ENCODE measurements at regions not wholly inside any gene's neighbourhood (a gene's known extent, or its start where the extent isn't known, plus 50 kb on each side); places are given as distances from the start of the nearest gene placed in this dataset.

DNA sequence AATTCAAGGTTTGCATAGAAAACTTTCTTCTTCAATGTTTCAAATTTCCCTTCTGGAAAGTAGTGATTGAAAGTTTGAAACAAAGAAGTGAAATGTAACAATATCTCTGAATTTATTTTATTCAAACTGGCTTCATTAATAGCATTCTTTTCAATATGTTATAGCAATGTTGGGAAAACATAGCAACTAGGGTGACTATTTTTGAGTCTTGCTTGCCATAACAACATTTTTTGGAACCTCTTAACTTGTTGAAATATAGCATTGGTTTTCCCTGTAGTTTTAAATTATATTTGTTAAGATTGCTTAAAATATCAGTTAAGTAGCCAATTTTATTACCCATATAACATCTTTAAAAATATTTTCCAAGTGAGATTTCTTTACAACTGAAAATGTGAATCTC, 141.7 kb upstream of the OSR1 start:
- H3K36me3 ChIP-seq (ENCODE audit: low read depth, low read length): no peaks in the 10 kb centered on the region
- CTCF ChIA-PET: no interaction called here
- H3K4me1 ChIP-seq (ENCODE audit: insufficient read depth, low read length): peaks cover 29% of the 10 kb centered on the region
- TF ChIP-seq EZH2phosphoT487 (IDR thresholded peaks at IDR 0.05; ENCODE audit: borderline replicate concordance, low read length): no peak
- no peak for TF ChIP-seq EZH2 (IDR thresholded peaks at IDR 0.05; ENCODE audit: low read length, unreplicated experiment)
- no peak for TF ChIP-seq CTCF (conservative IDR thresholded peaks at IDR 0.05; ENCODE audit: low read depth, low read length)
- H3K9me2 ChIP-seq (replicated peaks; ENCODE audit: low read length): no peaks in the 10 kb centered on the region
- no peaks in the 10 kb centered on the region for H3K27me3 ChIP-seq (ENCODE audit: low read length)
- no peaks in the 10 kb centered on the region for H3K79me2 ChIP-seq (ENCODE audit: low read length)
- ATAC-seq (no peak), DNase-seq (no peak)
- H3K27ac ChIP-seq (ENCODE audit: low read length): no peak overlapping the region
- intact Hi-C loops (cut with micrococcal nuclease): no loop called here
- no peak overlapping the region for H2AFZ ChIP-seq (ENCODE audit: low read length)
- H3K9me3 ChIP-seq (ENCODE audit: low read length): no peaks in the 10 kb centered on the region
- no peak overlapping the region for H3K4me3 ChIP-seq (ENCODE audit: low read length)
- H3K9ac ChIP-seq (ENCODE audit: low read length): no peak overlapping the region
- POLR2A ChIA-PET (ENCODE audit: unreplicated experiment): no interaction called here
- H3K4me2 ChIP-seq (ENCODE audit: low read length): no peak overlapping the region
- no TSS peak for BruUV-seq (replicated peaks)
- no peaks in the 10 kb centered on the region for H4K20me1 ChIP-seq (ENCODE audit: low read length)
- H3F3A ChIP-seq (ENCODE audit: low read length, unreplicated experiment): no peaks in the 10 kb centered on the region

GRCh38 chr2:19496646-19497045, 138.2 kb upstream of the OSR1 start:
- no peak overlapping the region for H3K9ac ChIP-seq (ENCODE audit: low read length)
- peak overlapping the region; percentile 13 for H3K4me2 ChIP-seq (ENCODE audit: low read length)
- intact Hi-C loops (cut with micrococcal nuclease): no loop called here
- H3K27me3 ChIP-seq (ENCODE audit: low read length): no peaks in the 10 kb centered on the region
- peak overlapping the region; percentile 13; the same call in 1 of the 2 replicates for H3K27ac ChIP-seq (ENCODE audit: low read length)
- no peaks in the 10 kb centered on the region for H3K36me3 ChIP-seq (ENCODE audit: low read depth, low read length)
- CTCF ChIA-PET: no interaction called here
- no peaks in the 10 kb centered on the region for H3F3A ChIP-seq (ENCODE audit: low read length, unreplicated experiment)
- H3K9me3 ChIP-seq (ENCODE audit: low read length): no peaks in the 10 kb centered on the region
- TF ChIP-seq EZH2 (IDR thresholded peaks at IDR 0.05; ENCODE audit: low read length, unreplicated experiment): no peak
- no peak for TF ChIP-seq EZH2phosphoT487 (IDR thresholded peaks at IDR 0.05; ENCODE audit: borderline replicate concordance, low read length)
- no peak for TF ChIP-seq CTCF (conservative IDR thresholded peaks at IDR 0.05; ENCODE audit: low read depth, low read length)
- no peaks in the 10 kb centered on the region for H3K9me2 ChIP-seq (replicated peaks; ENCODE audit: low read length)
- BruUV-seq (replicated peaks): no TSS peak
- H3K79me2 ChIP-seq (ENCODE audit: low read length): no peaks in the 10 kb centered on the region
- peak; percentile 83 for DNase-seq
- H4K20me1 ChIP-seq (ENCODE audit: low read length): no peaks in the 10 kb centered on the region
- peaks cover 25% of the 10 kb centered on the region for H3K4me1 ChIP-seq (ENCODE audit: insufficient read depth, low read length)
- no peak overlapping the region for H3K4me3 ChIP-seq (ENCODE audit: low read length)
- ATAC-seq: peak; percentile 64
- POLR2A ChIA-PET (ENCODE audit: unreplicated experiment): no interaction called here
- no peak overlapping the region for H2AFZ ChIP-seq (ENCODE audit: low read length)

- intact Hi-C loops (cut with micrococcal nuclease): no loop called here
- ATAC-seq: no peak
- ChIA-PET CTCF (no interaction called here), POLR2A (ENCODE audit: unreplicated experiment) (no interaction called here)
- H3K9me2 ChIP-seq (replicated peaks; ENCODE audit: low read length): no peaks in the 10 kb centered on the region
- H3F3A ChIP-seq (ENCODE audit: low read length, unreplicated experiment): no peaks in the 10 kb centered on the region
- H3K9me3 ChIP-seq (ENCODE audit: low read length): no peaks in the 10 kb centered on the region
- H4K20me1 ChIP-seq (ENCODE audit: low read length): no peaks in the 10 kb centered on the region
- H2AFZ ChIP-seq (ENCODE audit: low read length): no peak overlapping the region
- no peak overlapping the region for H3K27ac ChIP-seq (ENCODE audit: low read length)
- no TSS peak for BruUV-seq (replicated peaks)
- H3K4me3 ChIP-seq (ENCODE audit: low read length): no peak overlapping the region
- no peak overlapping the region for H3K9ac ChIP-seq (ENCODE audit: low read length)
- H3K27me3 ChIP-seq (ENCODE audit: low read length): no peaks in the 10 kb centered on the region
- no peaks in the 10 kb centered on the region for H3K79me2 ChIP-seq (ENCODE audit: low read length)
- TF ChIP-seq CTCF (conservative IDR thresholded peaks at IDR 0.05; ENCODE audit: low read depth, low read length) (no peak), EZH2phosphoT487 (IDR thresholded peaks at IDR 0.05; ENCODE audit: borderline replicate concordance, low read length) (no peak), EZH2 (IDR thresholded peaks at IDR 0.05; ENCODE audit: low read length, unreplicated experiment) (no peak)
- no peak for DNase-seq
- H3K4me1 ChIP-seq (ENCODE audit: insufficient read depth, low read length): peaks cover 27% of the 10 kb centered on the region
- no peak overlapping the region for H3K4me2 ChIP-seq (ENCODE audit: low read length)
- no peaks in the 10 kb centered on the region for H3K36me3 ChIP-seq (ENCODE audit: low read depth, low read length)
Observed at GRCh38 chr2:19494241-19494640, 135.8 kb upstream of the OSR1 start.

Data from PC-3 (cell line).